DOHH2 (cell line): ENCODE measurements at regions not wholly inside any gene's neighbourhood (a gene's known extent, or its start where the extent isn't known, plus 50 kb on each side); places are given as distances from the start of the nearest gene placed in this dataset.

Source experiments
- H3F3A ChIP-seq: fragments of 200-600 bp; sonication (generic), shearing (Covaris generic); 2 replicates; pipeline ENCODE4 v1.6.0; 2016; ENCODE audit warnings: antibody characterized with exemption, mild to moderate bottlenecking; ENCODE audit not compliant: control insufficient read depth, insufficient read depth
- H3K27ac ChIP-seq: fragments of 200-600 bp; sonication (generic); 2 replicates; pipeline ENCODE4 v1.5.1; 2014; ENCODE audit warnings: low read depth, mild to moderate bottlenecking, low read length, moderate library complexity
- H3K27me3 ChIP-seq: fragments of 200-600 bp; sonication (generic); 2 replicates; pipeline ENCODE4 v1.6.1; 2014; ENCODE audit warnings: mild to moderate bottlenecking, low read length, mixed read lengths; ENCODE audit not compliant: control insufficient read depth
- H3K36me3 ChIP-seq: fragments of 200-600 bp; sonication (generic); 2 replicates; pipeline ENCODE4 v1.6.1; 2014; ENCODE audit warnings: mild to moderate bottlenecking, low read length, moderate library complexity, mixed read lengths; ENCODE audit not compliant: control insufficient read depth
- H3K4me1 ChIP-seq: fragments of 200-600 bp; sonication (generic); 2 replicates; pipeline ENCODE4 v1.6.1; 2014; ENCODE audit warnings: mild to moderate bottlenecking, low read length, mixed read lengths; ENCODE audit not compliant: control insufficient read depth
- H3K4me2 ChIP-seq: fragments of 200-600 bp; sonication (generic); 2 replicates; pipeline ENCODE4 v1.6.0; 2014; ENCODE audit warnings: mild to moderate bottlenecking, low read length, moderate library complexity
- H3K4me3 ChIP-seq: fragments of 200-600 bp; sonication (generic); 2 replicates; pipeline ENCODE4 v1.5.1; 2014; ENCODE audit warnings: mild to moderate bottlenecking, low read length, mixed read lengths
- H3K79me2 ChIP-seq: fragments of 200-600 bp; sonication (generic); 2 replicates; pipeline ENCODE4 v1.6.1; 2014; ENCODE audit warnings: mild to moderate bottlenecking, low read length, mixed read lengths; ENCODE audit not compliant: control insufficient read depth
- H3K9me2 ChIP-seq: fragments of 200-600 bp; sonication (generic); replicated peaks from 2 replicates; pipeline ENCODE4 v1.6.1; 2014; ENCODE audit warnings: mild to moderate bottlenecking, low read length, mixed read lengths; ENCODE audit not compliant: control insufficient read depth
- H3K9me3 ChIP-seq: fragments of 200-600 bp; sonication (generic); 2 replicates; pipeline ENCODE4 v1.6.1; 2014; ENCODE audit warnings: antibody characterized with exemption, low read length, mixed read lengths; ENCODE audit not compliant: control insufficient read depth, insufficient read depth
- H4K20me1 ChIP-seq: fragments of 200-600 bp; sonication (generic); 2 replicates; pipeline ENCODE4 v1.6.0; 2014; ENCODE audit warnings: low read depth, mild to moderate bottlenecking, antibody characterized with exemption, low read length, moderate library complexity; ENCODE audit not compliant: control insufficient read depth, insufficient read depth
- CTCF ChIP-seq: fragments of 200-600 bp; sonication (generic); IDR thresholded peaks from one replicate; pipeline ENCODE4 v1.5.1; 2014; ENCODE audit warnings: antibody characterized with exemption, mild to moderate bottlenecking, low read depth, low read length; ENCODE audit not compliant: poor library complexity, severe bottlenecking
- EZH2phosphoT487 ChIP-seq: fragments of 200-600 bp; sonication (generic); IDR thresholded peaks from 2 replicates; pipeline ENCODE4 v1.6.1; 2017; ENCODE audit warnings: borderline replicate concordance, mild to moderate bottlenecking, antibody characterized with exemption, low read length, moderate library complexity, mixed read lengths

GRCh38 chr13:50156561-50157127 lies 141.4 kb downstream of the KCNRG start:
- TF ChIP-seq CTCF, result no peak
- Histone ChIP-seq H3K9me2 (no peaks in the 10 kb centered on the region), H3K9me3 (no peaks in the 10 kb centered on the region; the same call in 1 of the 2 replicates), H3K27ac (no peak overlapping the region), H3K4me2 (no peak overlapping the region), H3K79me2 (no peaks in the 10 kb centered on the region), H3K4me3 (no peak overlapping the region), H3K4me1 (peaks cover 42% of the 10 kb centered on the region), H3K27me3 (no peaks in the 10 kb centered on the region), H4K20me1 (no peaks in the 10 kb centered on the region), H3K36me3 (no peaks in the 10 kb centered on the region), H3F3A (peaks cover 8% of the 10 kb centered on the region; the same call in 1 of the 2 replicates)

- Histone ChIP-seq H3K27ac (no peak overlapping the region), H3K79me2 (no peaks in the 10 kb centered on the region), H4K20me1 (no peaks in the 10 kb centered on the region), H3K36me3 (no peaks in the 10 kb centered on the region), H3K27me3 (no peaks in the 10 kb centered on the region), H3K9me2 (no peaks in the 10 kb centered on the region), H3F3A (0 out of 2 replicates have a peak, but pooled peaks cover 8% of the 10 kb centered on the region), H3K4me2 (peak overlapping the region; percentile 12; the same call in 1 of the 2 replicates), H3K4me3 (no peak overlapping the region), H3K4me1 (peaks cover 23% of the 10 kb centered on the region), H3K9me3 (no peaks in the 10 kb centered on the region; the same call in 1 of the 2 replicates)
- TF ChIP-seq EZH2phosphoT487, result no peak
- no peak for TF ChIP-seq CTCF
These were observed 143.3 kb downstream of the KCNRG start for GRCh38 chr13:50158385-50159165.

- TF ChIP-seq CTCF (no peak), EZH2phosphoT487 (no peak)
- no peak overlapping the region for H3K4me3 ChIP-seq
- H3K4me2 ChIP-seq, result no peak overlapping the region
- no peaks in the 10 kb centered on the region; the same call in 1 of the 2 replicates for H3K9me3 ChIP-seq
- 0 out of 2 replicates have a peak, but pooled peaks cover 5% of the 10 kb centered on the region for H3F3A ChIP-seq
- H3K9me2 ChIP-seq, result no peaks in the 10 kb centered on the region
- H3K4me1 ChIP-seq, result peaks cover 19% of the 10 kb centered on the region
- no peaks in the 10 kb centered on the region for H3K36me3 ChIP-seq
- no peak overlapping the region for H3K27ac ChIP-seq
- H4K20me1 ChIP-seq, result no peaks in the 10 kb centered on the region
- no peaks in the 10 kb centered on the region for H3K27me3 ChIP-seq
- H3K79me2 ChIP-seq, result no peaks in the 10 kb centered on the region
These were observed 144.4 kb downstream of the KCNRG start for GRCh38 chr13:50159607-50160006.
